Thymus (tissue), 11 donors: ENCODE measurements at regions not wholly inside any gene's neighbourhood (a gene's known extent, or its start where the extent isn't known, plus 50 kb on each side); places are given as distances from the start of the nearest gene placed in this dataset.
"Not testable (repeated sequence)": the region's sequence is repeated elsewhere in the genome, so short reads cannot be mapped to it uniquely, and the experiment has no call there.

ENCODE experiments used
- DNase-seq, 9 donors: peaks; one replicate each; pipeline ENCODE4 v3.0.0-alpha.2; 2013; ENCODE audit warnings: low spot score in 9 of 9, low read depth in 6 of 9, missing footprints in 1 of 9
- H3K27ac ChIP-seq, 2 donors: one replicate each; pipeline ENCODE4 v1.5.1; 2013; ENCODE audit warnings: control low read depth in 1 of 2, low read depth in 1 of 2, low read length in 1 of 2, mild to moderate bottlenecking in 1 of 2, moderate library complexity in 1 of 2
- H3K27me3 ChIP-seq, 2 donors: one replicate each; pipeline ENCODE4 v1.5.1; 2013; ENCODE audit warnings: low read length in 1 of 2; ENCODE audit not compliant: control insufficient read depth in 2 of 2, insufficient read depth in 1 of 2
- H3K36me3 ChIP-seq, 2 donors: one replicate each; pipeline ENCODE4 v1.5.1; 2013; ENCODE audit warnings: low read length in 1 of 2, mild to moderate bottlenecking in 1 of 2, moderate library complexity in 1 of 2; ENCODE audit not compliant: control insufficient read depth in 2 of 2, insufficient read depth in 2 of 2
- H3K4me1 ChIP-seq, 2 donors: one replicate each; pipeline ENCODE4 v1.5.1; 2013; ENCODE audit warnings: low read length in 2 of 2; ENCODE audit not compliant: control insufficient read depth in 2 of 2, insufficient read depth in 2 of 2
- H3K4me3 ChIP-seq, 2 donors: one replicate each; pipeline ENCODE4 v1.5.1; 2013; ENCODE audit warnings: low read length in 2 of 2, control low read depth in 1 of 2, mild to moderate bottlenecking in 1 of 2
- H3K9me3 ChIP-seq, 2 donors: one replicate each; pipeline ENCODE4 v1.5.1; 2013; ENCODE audit warnings: low read length in 1 of 2, mild to moderate bottlenecking in 1 of 2; ENCODE audit not compliant: control insufficient read depth in 2 of 2, insufficient read depth in 1 of 2
- WGBS: extraction: QIAGEN DNeasy Blood & Tissue Kit; methylation state at CpG from one replicate; pipeline ENCODE4 v1.1.7; 2013; 5-methylcytosine and 5-hydroxymethylcytosine counted together
- donor health status: healthy.

DNA sequence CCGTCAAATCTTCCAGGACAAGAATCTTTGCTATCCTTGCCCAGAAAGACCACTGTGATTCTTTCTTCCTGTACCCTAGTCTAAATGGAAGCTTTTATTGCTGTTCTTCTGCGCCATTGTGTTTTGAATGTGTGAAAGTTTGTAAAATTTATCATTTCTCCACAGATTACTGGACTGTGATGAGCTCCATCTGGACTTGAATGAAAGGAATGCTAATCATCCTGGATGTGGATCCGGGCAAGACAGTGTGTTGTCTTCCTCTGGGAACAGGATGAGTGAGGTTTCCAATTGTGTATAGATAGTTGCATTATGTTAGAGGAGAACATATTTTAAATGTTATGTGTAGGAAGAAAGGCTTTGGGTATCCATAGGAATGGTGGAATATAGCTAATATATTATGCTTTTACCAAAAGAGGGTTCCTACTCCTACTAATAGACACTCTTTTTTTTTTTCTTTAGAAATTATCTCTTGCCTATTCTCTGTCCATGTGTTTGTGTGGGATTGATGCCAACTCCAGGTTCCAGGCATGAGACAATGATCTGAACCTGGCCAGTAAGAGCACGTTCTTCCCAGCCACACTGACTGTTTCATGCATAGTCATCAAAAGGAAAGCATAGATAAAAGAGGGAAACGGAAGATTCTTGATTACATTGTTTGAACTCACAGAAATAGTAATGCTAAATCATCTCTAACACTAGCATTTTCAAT lies 803.6 kb upstream of the ADGRL3 start:
- no peak for DNase-seq
- Histone ChIP-seq H3K9me3 (peaks cover 1 to 6% of the 10 kb centered on the region in 2 donors), H3K4me1 (no peaks in the 10 kb centered on the region), H3K4me3 (no peak overlapping the region), H3K36me3 (no peaks in the 10 kb centered on the region), H3K27me3 (no peaks in the 10 kb centered on the region), H3K27ac (no peak overlapping the region)
- 79% methylated on average over 5 of the region's 5 CpGs for WGBS

DNA sequence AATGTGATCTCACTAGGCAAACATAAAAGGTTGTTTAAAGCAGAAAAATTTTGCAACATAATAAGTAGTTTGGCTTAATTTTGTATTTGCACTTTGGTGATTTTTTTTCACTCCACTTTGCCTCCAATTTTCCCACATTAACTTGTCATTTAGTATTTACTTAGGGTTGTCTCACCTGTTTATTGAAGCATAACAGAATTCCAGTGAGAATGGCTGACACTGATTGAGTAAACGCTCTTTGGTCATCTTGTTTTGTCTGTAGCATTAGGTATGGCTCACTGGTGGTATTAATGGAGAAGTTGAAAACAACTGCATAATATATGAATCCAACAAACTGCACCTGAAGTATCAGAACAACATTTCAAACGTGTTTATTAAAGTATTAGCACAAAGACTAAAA lies 799.5 kb upstream of the ADGRL3 start:
- WGBS = 72% methylated on average over 2 of the region's 2 CpGs
- H3K27ac ChIP-seq = no peak overlapping the region
- no peak overlapping the region for H3K4me3 ChIP-seq
- no peaks in the 10 kb centered on the region for H3K36me3 ChIP-seq
- peaks cover 0 to 3% of the 10 kb centered on the region in 2 donors for H3K9me3 ChIP-seq
- H3K4me1 ChIP-seq = no peaks in the 10 kb centered on the region
- no peaks in the 10 kb centered on the region for H3K27me3 ChIP-seq
- DNase-seq = no peak

DNA sequence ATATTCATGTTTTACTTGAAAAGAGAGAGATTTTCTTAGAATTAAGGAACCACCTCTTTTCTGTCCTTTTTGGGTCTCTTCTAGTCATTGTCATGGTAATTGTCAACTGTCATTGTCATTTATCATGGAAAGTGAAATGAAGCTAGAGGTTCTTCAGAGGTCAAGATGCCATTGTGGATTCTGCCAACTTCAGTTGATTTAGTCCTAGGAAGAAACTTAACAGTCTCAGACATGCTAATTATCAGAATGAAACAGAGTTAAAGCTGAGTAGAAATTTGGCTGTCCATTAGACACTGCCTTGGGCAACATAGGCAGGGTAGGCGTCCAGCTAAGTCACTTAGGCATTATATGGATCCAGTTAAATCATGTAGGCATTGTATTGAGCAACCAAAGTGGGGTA lies 796.1 kb upstream of the ADGRL3 start:
- Histone ChIP-seq H3K9me3 (peaks cover 0 to 3% of the 10 kb centered on the region in 2 donors), H3K27me3 (no peaks in the 10 kb centered on the region), H3K27ac (no peak overlapping the region), H3K4me1 (no peaks in the 10 kb centered on the region), H3K4me3 (no peak overlapping the region), H3K36me3 (no peaks in the 10 kb centered on the region)
- 0% methylated on average over 1 of the region's 1 CpG for WGBS
- DNase-seq = no peak

DNA sequence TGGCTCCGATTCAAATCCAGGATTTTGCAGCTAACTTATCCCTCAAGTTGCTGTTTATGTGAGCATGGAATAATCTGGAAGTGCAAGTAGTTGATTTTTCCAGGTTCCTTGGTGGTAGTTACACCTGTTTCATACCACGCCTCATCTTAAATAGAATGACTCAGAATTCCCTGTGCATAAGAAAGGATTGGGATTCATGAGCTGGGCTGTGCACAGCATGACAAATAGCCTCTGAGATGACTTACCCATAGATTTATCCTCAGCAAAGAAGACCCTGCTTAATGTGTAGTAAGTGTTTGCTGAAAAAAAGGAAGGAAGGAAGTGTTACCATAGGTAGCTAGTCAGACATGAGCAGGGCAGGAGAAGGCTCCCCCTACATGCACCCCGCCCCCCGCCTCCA lies 777.7 kb upstream of the ADGRL3 start:
- Histone ChIP-seq H3K27ac (no peak overlapping the region), H3K4me3 (no peak overlapping the region), H3K27me3 (no peaks in the 10 kb centered on the region), H3K36me3 (no peaks in the 10 kb centered on the region), H3K4me1 (no peaks in the 10 kb centered on the region), H3K9me3 (peaks cover 0 to 11% of the 10 kb centered on the region in 2 donors)
- 92% methylated on average over 4 of the region's 4 CpGs for WGBS
- no peak for DNase-seq

DNA sequence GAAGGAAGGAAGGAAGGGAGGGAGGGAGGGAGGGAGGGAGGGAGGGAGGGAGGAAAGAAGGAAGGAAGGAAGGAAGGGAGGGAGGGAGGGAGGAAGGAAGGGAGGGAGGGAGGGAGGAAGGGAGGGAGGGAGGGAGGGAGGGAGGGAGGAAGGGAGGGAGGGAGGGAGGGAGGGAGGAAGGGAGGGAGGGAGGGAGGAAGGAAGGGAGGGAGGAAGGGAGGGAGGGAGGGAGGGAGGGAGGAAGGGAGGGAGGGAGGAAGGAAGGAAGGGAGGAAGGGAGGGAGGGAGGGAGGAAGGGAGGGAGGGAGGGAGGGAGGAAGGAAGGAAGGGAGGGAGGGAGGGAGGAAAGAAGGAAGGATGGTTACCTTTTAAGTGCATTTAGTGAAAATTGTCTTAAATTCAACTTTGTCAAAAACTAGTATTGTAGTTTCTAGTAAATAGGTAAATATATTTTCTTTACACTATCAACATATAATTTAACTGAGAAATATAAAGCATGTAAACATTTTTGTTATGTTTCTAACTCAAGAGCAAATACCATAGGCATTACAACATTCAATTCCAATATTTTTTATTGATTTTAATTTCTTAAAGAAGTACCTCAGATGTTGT lies 776.4 kb upstream of the ADGRL3 start:
- not testable (repeated sequence) for H3K27ac ChIP-seq, H3K9me3 ChIP-seq, H3K36me3 ChIP-seq, H3K4me1 ChIP-seq, H3K4me3 ChIP-seq, DNase-seq, H3K27me3 ChIP-seq

DNA sequence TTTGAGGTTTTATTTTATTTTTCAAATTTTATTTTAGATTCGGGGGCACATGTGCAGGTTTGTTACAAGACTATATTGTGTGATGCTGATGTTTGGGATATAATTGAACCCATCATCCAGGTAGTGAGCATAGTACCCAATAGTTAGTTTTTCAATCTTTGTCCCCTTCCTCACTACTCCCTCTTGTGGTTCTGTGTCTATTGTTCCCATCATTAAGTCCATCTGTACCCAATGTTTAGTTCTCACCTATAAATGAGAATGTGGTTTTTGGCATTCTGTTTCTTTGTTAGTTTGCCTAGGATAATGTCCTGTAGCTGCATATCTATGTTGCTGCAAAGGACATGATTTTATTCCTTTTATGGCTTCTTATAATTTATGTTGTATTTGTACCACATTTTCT lies 767.2 kb upstream of the ADGRL3 start:
- 86% methylated on average over 1 of the region's 1 CpG for WGBS

DNA sequence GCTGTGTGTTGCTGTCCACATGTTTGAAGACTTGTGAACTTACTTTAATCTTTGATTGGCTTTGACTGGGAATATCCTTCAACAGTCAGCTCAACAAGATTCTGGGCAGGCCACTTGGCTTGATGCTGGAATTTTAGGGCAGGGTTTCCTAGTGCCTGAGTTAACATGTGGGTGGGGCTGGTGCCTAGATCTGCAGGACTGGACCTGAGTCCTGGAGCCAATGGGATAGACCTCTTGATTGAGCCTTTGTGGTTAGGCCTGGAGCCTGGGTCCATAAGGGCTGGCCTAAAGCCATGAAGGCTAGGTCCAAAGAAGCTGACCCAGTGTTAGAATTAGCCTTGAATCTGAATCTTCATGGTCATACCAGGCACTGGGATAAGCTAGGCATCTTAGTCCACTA lies 757.1 kb upstream of the ADGRL3 start:
- Histone ChIP-seq H3K9me3 (peaks cover 0 to 15% of the 10 kb centered on the region in 2 donors), H3K4me3 (no peak overlapping the region), H3K4me1 (no peaks in the 10 kb centered on the region), H3K27ac (no peak overlapping the region), H3K27me3 (no peaks in the 10 kb centered on the region), H3K36me3 (no peaks in the 10 kb centered on the region)
- DNase-seq = no peak

More for the DNA sequence above, 767.2 kb upstream of the ADGRL3 start:
- Histone ChIP-seq H3K27ac (no peak overlapping the region), H3K4me1 (no peaks in the 10 kb centered on the region), H3K27me3 (no peaks in the 10 kb centered on the region), H3K9me3 (no peaks in the 10 kb centered on the region), H3K36me3 (no peaks in the 10 kb centered on the region), H3K4me3 (no peak overlapping the region)
- DNase-seq = no peak

DNA sequence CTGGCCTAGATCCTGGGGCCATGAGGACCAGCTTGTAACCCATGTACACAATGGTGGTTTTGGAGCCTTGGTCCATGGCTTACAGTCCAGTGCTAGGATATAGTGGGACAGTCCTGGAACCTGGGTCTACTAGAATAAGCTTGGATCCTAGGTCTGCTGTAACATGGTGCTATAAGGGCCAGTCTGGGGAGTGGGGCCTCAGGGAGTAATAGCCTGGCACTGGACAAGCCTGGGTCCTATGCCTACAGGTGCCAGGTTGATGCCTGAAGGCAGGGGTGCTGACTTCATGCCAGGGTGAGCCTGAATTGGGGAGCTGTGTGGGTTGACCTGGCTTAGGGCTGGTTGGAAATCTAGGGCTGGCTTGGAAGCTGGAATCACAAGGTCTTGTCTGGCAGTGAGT lies 756.3 kb upstream of the ADGRL3 start:
- H3K4me1 ChIP-seq = no peaks in the 10 kb centered on the region
- H3K36me3 ChIP-seq = no peaks in the 10 kb centered on the region
- H3K9me3 ChIP-seq = peaks cover 0 to 15% of the 10 kb centered on the region in 2 donors
- DNase-seq = no peak
- no peak overlapping the region for H3K4me3 ChIP-seq
- H3K27me3 ChIP-seq = no peaks in the 10 kb centered on the region
- no peak overlapping the region for H3K27ac ChIP-seq

DNA sequence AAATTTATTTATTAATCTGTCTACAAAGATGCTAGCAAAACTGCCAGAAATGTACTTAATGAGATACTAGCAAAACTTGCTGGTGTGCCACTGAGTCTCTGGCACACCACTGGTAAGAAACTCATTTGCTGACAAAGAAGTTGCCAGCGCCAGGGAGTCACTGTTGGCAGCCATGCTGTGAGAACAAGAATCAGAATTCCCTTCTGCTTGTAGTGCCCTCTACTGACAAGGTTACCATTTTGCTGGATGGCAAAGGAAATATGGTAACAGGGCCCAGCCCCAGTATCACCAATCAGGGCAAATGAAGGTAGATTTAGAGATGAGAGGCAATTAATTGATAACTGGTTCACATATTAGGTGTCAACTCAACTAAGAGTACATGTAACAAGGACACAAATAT lies 750.1 kb upstream of the ADGRL3 start:
- 98% methylated on average over 1 of the region's 1 CpG for WGBS
- Histone ChIP-seq H3K4me1 (no peaks in the 10 kb centered on the region), H3K9me3 (peaks cover 0 to 4% of the 10 kb centered on the region in 2 donors), H3K27ac (no peak overlapping the region), H3K27me3 (no peaks in the 10 kb centered on the region), H3K4me3 (no peak overlapping the region), H3K36me3 (no peaks in the 10 kb centered on the region)
- DNase-seq = no peak
